ENCODE measurements at regions not wholly inside any gene's neighbourhood (a gene's known extent, or its start where the extent isn't known, plus 50 kb on each side); places are given as distances from the start of the nearest gene placed in this dataset.

DNA sequence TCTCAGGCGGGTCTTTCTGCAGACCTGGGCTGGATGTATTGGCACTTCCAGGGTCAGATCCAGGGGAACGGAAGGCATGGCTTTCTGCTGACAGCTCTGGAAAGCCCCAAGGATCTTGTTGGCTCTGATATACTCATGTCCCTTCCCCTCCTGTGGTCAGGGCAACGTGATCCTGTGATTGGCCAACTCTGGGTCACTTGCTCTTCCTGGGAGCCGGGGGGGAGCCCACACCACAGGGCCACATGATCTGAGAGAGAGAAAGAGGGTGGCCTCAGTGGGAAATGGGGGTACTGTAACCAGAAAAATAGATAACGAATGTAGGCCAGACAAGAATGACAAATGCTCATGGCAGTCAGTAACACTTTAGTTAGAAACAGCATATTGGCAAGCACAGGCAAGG is 223.0 kb downstream of the NFATC2 start:
- WGBS (ENCODE audit: insufficient coverage, low lambda C conversion rate) = 100% methylated on average over 1 of the region's 5 CpGs
- Histone ChIP-seq H3K36me3 (ENCODE audit: control insufficient read depth, insufficient read depth, low read length) (no peaks in the 10 kb centered on the region), H3K27ac (ENCODE audit: low read length) (no peak overlapping the region), H3K27me3 (ENCODE audit: control insufficient read depth, insufficient read depth, low read length) (peaks cover 7% of the 10 kb centered on the region), H3K9me3 (ENCODE audit: control insufficient read depth, low read depth, low read length) (no peaks in the 10 kb centered on the region), H3K4me3 (ENCODE audit: low read length) (no peak overlapping the region), H3K4me1 (ENCODE audit: control insufficient read depth, insufficient read depth, low read length) (no peaks in the 10 kb centered on the region)
- DNase-seq = no peak

DNA sequence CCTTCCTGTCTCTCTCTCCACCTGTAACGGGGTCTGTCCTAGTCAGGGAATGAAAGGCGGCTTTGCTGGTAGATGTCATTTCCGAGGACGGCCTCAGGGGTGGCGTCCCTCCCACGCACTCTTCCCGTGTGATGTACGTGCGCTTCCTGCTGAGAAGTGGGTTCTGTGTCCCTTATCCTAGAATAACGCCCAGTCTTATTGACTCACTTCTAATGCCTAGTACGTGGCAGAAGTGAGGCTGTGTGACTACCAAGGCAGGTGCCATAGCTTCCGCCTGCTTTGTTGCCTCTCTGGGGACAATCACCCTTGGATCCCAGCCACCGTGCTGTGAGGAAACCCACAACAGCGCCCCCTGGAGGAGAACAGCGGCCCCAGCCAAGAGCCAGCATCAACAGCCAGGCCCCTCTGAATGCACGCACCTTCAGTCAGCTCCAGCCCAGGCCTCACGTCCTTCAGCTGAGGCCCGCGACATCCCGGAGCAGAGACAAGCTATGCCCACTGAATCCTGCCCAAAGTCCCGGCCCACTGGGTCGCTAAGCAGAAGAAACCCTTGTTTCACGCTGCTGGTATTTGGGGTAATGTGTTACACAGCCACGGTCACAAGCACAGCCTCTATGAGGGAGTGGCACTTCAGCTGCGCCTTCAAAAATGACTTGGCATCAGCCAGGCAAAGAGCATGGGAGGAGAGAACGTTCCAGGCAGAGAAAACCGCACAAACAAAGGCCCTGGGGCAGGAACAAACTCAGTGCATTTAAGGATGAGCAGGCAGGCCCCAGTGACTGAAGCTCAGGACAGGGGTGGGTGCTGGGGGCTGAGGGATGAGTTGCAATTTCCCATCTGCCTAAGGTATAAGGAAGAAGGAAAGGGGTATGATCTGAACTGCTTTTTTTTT is 224.2 kb downstream of the NFATC2 start:
- peak; percentile 42 to 52 for DNase-seq
- H3K36me3 ChIP-seq (ENCODE audit: control insufficient read depth, insufficient read depth, low read length) = no peaks in the 10 kb centered on the region
- no peaks in the 10 kb centered on the region for H3K4me1 ChIP-seq (ENCODE audit: control insufficient read depth, insufficient read depth, low read length)
- no peaks in the 10 kb centered on the region for H3K27me3 ChIP-seq (ENCODE audit: control insufficient read depth, insufficient read depth, low read length)
- H3K9me3 ChIP-seq (ENCODE audit: control insufficient read depth, low read depth, low read length) = no peaks in the 10 kb centered on the region
- no peak overlapping the region for H3K4me3 ChIP-seq (ENCODE audit: low read length)
- no peak overlapping the region for H3K27ac ChIP-seq (ENCODE audit: low read length)
- WGBS (ENCODE audit: insufficient coverage, low lambda C conversion rate) = no CpG with 5 or more reads among the region's 27 CpGs

DNA sequence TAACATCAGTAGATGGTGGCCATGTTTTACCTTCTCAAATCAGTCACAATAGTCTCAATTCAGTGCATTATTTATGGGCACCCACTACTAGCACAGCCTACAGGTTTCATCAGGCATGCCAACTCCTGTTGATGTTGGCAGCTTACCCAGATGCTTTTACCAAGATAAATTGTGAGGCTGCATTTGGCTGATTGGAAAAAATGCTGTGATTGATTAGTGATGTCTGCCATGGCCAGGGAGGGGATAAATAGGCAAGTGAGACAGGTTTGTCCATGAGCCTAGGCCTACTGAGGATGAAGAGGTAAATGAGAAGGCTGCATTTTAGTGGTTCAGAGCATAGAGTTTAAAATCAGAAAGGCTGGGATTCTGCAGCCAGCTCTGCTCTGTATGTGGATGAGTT is 227.1 kb downstream of the NFATC2 start:
- Histone ChIP-seq H3K36me3 (ENCODE audit: control insufficient read depth, insufficient read depth, low read length) (no peaks in the 10 kb centered on the region), H3K4me1 (ENCODE audit: control insufficient read depth, insufficient read depth, low read length) (peaks cover 21% of the 10 kb centered on the region), H3K27ac (ENCODE audit: low read length) (no peak overlapping the region), H3K27me3 (ENCODE audit: control insufficient read depth, insufficient read depth, low read length) (no peaks in the 10 kb centered on the region), H3K9me3 (ENCODE audit: control insufficient read depth, low read depth, low read length) (no peaks in the 10 kb centered on the region), H3K4me3 (ENCODE audit: low read length) (no peak overlapping the region)
- no peak for DNase-seq

DNA sequence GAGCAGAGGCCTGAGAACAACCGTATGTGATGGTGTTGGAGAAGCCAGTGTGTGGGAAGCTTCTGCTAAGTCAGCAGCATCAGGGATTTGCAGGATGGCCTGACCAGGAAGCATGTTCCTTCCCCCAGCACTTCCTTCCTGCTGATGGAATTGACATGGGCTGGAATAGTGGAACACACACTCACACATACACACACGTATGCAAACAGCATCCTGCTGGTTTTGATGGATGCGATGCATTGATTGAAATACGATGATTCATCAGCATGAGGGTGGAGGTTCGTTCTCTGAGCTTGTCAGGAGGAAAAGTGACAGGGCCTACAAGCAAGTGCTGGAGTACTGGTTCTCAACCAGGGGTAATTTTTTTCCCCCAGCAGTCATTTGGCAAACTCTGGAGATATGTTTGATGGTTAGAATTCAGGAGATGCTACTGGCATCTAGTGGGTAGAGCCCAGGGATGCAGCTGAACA is 229.1 kb downstream of the NFATC2 start:
- Histone ChIP-seq H3K4me1 (ENCODE audit: control insufficient read depth, insufficient read depth, low read length) (peaks cover 28% of the 10 kb centered on the region), H3K36me3 (ENCODE audit: control insufficient read depth, insufficient read depth, low read length) (no peaks in the 10 kb centered on the region), H3K4me3 (ENCODE audit: low read length) (no peak overlapping the region), H3K27me3 (ENCODE audit: control insufficient read depth, insufficient read depth, low read length) (no peaks in the 10 kb centered on the region), H3K27ac (ENCODE audit: low read length) (no peak overlapping the region), H3K9me3 (ENCODE audit: control insufficient read depth, low read depth, low read length) (no peaks in the 10 kb centered on the region)
- DNase-seq = no peak
- whole genome bisulfite sequencing (ENCODE audit: insufficient coverage, low lambda C conversion rate) = no CpG with 5 or more reads among the region's 5 CpGs

DNA sequence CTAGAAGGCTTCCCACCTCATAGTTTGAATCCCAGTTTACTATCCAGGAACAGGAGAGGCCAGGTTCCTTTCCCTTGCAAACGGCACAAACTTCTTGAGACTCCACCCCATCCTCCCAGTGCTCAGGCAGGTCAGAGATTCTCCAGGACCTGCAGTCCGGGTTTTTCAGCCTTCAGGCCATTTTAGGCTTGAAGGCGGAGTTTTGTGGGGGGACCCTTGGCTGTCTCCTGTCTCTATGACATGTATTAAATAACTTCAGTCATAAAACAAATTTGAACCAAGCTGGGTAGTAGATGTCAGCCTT is 230.1 kb downstream of the NFATC2 start:
- no peaks in the 10 kb centered on the region for H3K36me3 ChIP-seq (ENCODE audit: control insufficient read depth, insufficient read depth, low read length)
- no CpG with 5 or more reads among the region's 3 CpGs for WGBS (ENCODE audit: insufficient coverage, low lambda C conversion rate)
- H3K27me3 ChIP-seq (ENCODE audit: control insufficient read depth, insufficient read depth, low read length) = no peaks in the 10 kb centered on the region
- no peak overlapping the region for H3K27ac ChIP-seq (ENCODE audit: low read length)
- peaks cover 28% of the 10 kb centered on the region for H3K4me1 ChIP-seq (ENCODE audit: control insufficient read depth, insufficient read depth, low read length)
- H3K4me3 ChIP-seq (ENCODE audit: low read length) = no peak overlapping the region
- no peak for DNase-seq
- no peaks in the 10 kb centered on the region for H3K9me3 ChIP-seq (ENCODE audit: control insufficient read depth, low read depth, low read length)

DNA sequence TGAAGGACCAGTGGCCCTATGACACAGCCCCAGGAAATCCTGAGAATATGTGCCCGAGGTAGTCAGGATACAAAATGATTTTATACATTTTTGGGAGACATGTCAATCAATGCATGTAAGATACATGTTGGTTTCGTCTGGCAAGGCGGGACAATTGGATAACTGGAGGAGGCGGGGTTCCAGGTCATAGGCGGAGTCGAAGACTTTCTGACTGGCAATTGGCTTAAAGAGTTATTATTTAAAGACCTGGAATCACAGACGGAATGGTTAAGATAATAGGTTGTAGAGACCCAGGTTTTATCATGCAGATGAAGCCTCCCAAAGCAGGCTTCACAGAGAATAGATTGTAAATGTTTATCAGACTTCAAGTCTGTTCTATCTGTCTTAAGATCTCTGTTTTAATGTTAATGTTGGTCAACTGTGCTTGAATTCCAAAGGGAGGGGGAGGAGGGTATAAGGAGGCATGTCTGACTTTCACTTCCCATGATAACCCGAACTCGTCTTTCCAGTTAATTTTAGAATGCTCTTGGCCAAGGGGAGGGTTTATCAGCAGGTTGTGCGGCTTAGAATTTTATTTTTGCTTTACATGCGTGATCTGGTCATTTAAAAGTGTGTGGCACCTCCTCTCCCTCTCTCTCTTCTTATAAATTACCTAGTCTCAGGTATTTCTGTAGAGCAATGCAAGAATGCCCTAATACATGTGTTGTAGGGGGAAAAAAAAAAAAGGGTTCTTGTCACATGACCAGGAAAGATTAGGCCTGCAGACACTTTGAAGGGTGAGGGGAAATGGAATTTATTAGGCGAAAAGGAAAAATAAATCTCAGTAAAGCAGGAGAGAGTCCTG is 230.7 kb downstream of the NFATC2 start:
- H3K4me1 ChIP-seq (ENCODE audit: control insufficient read depth, insufficient read depth, low read length) = peaks cover 28% of the 10 kb centered on the region
- no peaks in the 10 kb centered on the region for H3K36me3 ChIP-seq (ENCODE audit: control insufficient read depth, insufficient read depth, low read length)
- DNase-seq = peak; percentile 42 to 51
- H3K27me3 ChIP-seq (ENCODE audit: control insufficient read depth, insufficient read depth, low read length) = no peaks in the 10 kb centered on the region
- H3K27ac ChIP-seq (ENCODE audit: low read length) = no peak overlapping the region
- 47% methylated on average over 6 of the region's 12 CpGs for WGBS (ENCODE audit: insufficient coverage, low lambda C conversion rate)
- no peak overlapping the region for H3K4me3 ChIP-seq (ENCODE audit: low read length)
- H3K9me3 ChIP-seq (ENCODE audit: control insufficient read depth, low read depth, low read length) = no peaks in the 10 kb centered on the region

DNA sequence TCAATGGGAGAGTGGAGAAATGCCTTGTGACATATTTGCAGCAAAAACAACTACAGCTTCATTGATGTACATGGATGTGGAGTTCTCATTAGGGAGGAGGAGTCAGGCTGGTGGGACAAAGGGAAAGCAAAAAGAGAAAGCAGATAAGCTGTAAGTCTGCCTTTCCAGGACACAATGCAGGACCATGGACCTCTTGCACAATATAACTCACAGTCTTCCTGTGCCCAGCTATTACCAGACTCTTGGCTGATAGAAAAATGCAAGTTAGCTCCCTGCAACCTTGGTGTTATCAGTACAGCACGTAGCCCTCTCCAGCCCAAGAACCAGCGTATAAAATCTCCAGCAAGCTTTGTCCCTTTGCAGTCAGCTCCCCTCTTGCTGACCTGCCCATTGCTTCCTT is 232.3 kb downstream of the NFATC2 start:
- no peaks in the 10 kb centered on the region for H3K27me3 ChIP-seq (ENCODE audit: control insufficient read depth, insufficient read depth, low read length)
- no peaks in the 10 kb centered on the region for H3K9me3 ChIP-seq (ENCODE audit: control insufficient read depth, low read depth, low read length)
- peak; percentile 87 to 90 for DNase-seq
- H3K36me3 ChIP-seq (ENCODE audit: control insufficient read depth, insufficient read depth, low read length) = no peaks in the 10 kb centered on the region
- H3K4me1 ChIP-seq (ENCODE audit: control insufficient read depth, insufficient read depth, low read length) = peaks cover 37% of the 10 kb centered on the region
- no CpG with 5 or more reads among the region's 2 CpGs for WGBS (ENCODE audit: insufficient coverage, low lambda C conversion rate)
- no peak overlapping the region for H3K27ac ChIP-seq (ENCODE audit: low read length)
- no peak overlapping the region for H3K4me3 ChIP-seq (ENCODE audit: low read length)

DNA sequence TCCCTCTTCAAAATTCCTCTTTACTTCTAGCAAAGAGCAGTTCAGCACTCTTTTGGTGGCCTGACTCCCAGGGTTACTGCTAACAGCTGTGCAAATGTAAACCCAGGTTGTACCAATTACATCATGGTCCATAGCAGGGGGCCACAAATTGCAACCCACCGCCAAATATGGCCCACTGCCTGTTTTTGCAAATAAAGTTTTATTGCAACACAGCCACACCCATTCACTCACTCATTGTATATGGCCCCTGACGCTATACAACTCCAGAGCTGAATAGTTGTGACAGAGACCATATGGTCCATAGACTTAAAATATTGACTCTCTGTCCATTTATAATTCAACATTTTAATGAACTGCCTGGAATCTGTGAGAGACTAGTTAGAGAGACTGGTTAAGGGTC is 233.4 kb downstream of the NFATC2 start:
- DNase-seq = no peak
- H3K9me3 ChIP-seq (ENCODE audit: control insufficient read depth, low read depth, low read length) = peaks cover 3% of the 10 kb centered on the region
- no CpG with 5 or more reads among the region's 2 CpGs for WGBS (ENCODE audit: insufficient coverage, low lambda C conversion rate)
- H3K4me1 ChIP-seq (ENCODE audit: control insufficient read depth, insufficient read depth, low read length) = peaks cover 37% of the 10 kb centered on the region
- no peaks in the 10 kb centered on the region for H3K27me3 ChIP-seq (ENCODE audit: control insufficient read depth, insufficient read depth, low read length)
- no peak overlapping the region for H3K27ac ChIP-seq (ENCODE audit: low read length)
- H3K4me3 ChIP-seq (ENCODE audit: low read length) = no peak overlapping the region
- no peaks in the 10 kb centered on the region for H3K36me3 ChIP-seq (ENCODE audit: control insufficient read depth, insufficient read depth, low read length)

DNA sequence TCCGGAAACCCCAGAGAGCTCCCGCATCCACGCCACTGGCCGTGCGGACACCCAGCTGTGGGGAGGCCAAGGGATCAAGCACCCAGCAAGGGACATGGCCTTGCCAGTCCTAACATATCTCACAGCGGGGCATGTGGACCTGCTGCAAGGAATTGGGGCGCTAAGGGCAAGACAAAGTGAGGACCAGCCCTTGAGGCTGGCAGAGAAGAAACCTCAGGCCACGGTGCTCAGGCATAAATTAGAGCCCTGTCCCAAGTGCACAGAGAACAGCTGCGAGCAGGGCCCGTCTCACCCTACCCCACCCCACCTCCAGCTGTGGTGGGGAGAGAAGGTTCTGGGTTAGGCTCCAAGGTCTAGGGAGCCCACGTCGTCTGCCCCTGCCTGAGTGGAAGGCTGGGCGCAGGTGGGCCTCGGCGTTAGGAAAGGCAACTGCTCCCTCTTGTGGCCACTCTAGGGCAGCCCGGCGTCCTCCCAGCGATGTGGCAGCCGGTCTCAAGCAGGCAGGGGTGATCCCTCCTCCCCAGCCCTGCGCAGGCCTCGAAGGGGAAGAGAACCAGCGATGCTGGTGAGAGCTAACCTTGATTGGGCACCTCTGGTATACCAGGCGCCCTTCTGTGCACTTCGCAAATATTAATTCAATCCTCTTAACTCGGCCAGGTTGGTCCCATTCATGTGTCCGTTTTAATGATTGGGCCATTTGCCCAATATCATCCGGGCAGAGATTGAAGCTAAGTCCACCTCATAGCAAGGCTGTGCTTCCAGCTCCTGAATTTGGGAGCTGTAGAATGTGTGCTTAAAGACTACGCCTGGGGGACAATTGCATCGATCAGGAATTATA is 235.8 kb downstream of the NFATC2 start:
- no peak overlapping the region for H3K27ac ChIP-seq (ENCODE audit: low read length)
- H3K4me1 ChIP-seq (ENCODE audit: control insufficient read depth, insufficient read depth, low read length) = peaks cover 29% of the 10 kb centered on the region
- peak; percentile 49 to 65 for DNase-seq
- H3K36me3 ChIP-seq (ENCODE audit: control insufficient read depth, insufficient read depth, low read length) = no peaks in the 10 kb centered on the region
- H3K4me3 ChIP-seq (ENCODE audit: low read length) = no peak overlapping the region
- H3K9me3 ChIP-seq (ENCODE audit: control insufficient read depth, low read depth, low read length) = peaks cover 11% of the 10 kb centered on the region
- no CpG with 5 or more reads among the region's 29 CpGs for WGBS (ENCODE audit: insufficient coverage, low lambda C conversion rate)
- H3K27me3 ChIP-seq (ENCODE audit: control insufficient read depth, insufficient read depth, low read length) = no peaks in the 10 kb centered on the region

DNA sequence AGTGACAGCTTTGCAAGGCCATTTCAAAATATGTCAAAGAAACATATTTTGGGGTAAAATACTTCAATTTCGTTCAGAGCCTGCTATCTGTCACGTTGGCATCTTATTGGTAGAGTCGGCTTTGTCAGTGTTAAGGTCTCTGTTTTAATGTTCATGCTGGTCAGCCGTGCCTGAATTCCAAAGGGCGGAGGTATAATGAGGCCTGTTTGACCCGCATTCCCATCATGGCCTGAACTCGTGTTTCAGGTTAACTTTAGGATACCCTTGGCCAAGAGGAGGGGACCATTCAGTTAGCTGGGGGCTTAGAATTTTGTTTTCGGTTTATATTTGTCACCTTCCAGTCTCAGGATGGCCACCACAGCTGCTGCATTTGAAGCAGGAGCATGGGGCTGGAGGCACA is 236.4 kb downstream of the NFATC2 start:
- Histone ChIP-seq H3K4me1 (ENCODE audit: control insufficient read depth, insufficient read depth, low read length) (peaks cover 23% of the 10 kb centered on the region), H3K36me3 (ENCODE audit: control insufficient read depth, insufficient read depth, low read length) (no peaks in the 10 kb centered on the region), H3K4me3 (ENCODE audit: low read length) (no peak overlapping the region), H3K27ac (ENCODE audit: low read length) (no peak overlapping the region), H3K9me3 (ENCODE audit: control insufficient read depth, low read depth, low read length) (peaks cover 11% of the 10 kb centered on the region), H3K27me3 (ENCODE audit: control insufficient read depth, insufficient read depth, low read length) (no peaks in the 10 kb centered on the region)
- WGBS (ENCODE audit: insufficient coverage, low lambda C conversion rate) = no CpG with 5 or more reads among the region's 8 CpGs
- no peak for DNase-seq
